ENCODE measurements at regions not wholly inside any gene's neighbourhood (a gene's known extent, or its start where the extent isn't known, plus 50 kb on each side); places are given as distances from the start of the nearest gene placed in this dataset.
A peak's percentile ranks its signal among the peaks of the same experiment; 100 is the strongest.

GRCh38 chr11:122509091-122509490 is 146.4 kb upstream of the UBASH3B start:
- H3K9ac ChIP-seq (ENCODE audit: low read length), result no peak overlapping the region
- no peak overlapping the region for H3K4ac ChIP-seq (ENCODE audit: low read depth, low read length)
- no peak overlapping the region for H4K12ac ChIP-seq (ENCODE audit: low read depth, low read length)
- no peaks in the 10 kb centered on the region for H3K79me2 ChIP-seq (ENCODE audit: control insufficient read depth, insufficient read depth, low read length, poor library complexity)
- no peaks in the 10 kb centered on the region for H3K79me1 ChIP-seq (ENCODE audit: low read length)
- H3K27ac ChIP-seq (ENCODE audit: low read depth, low read length), result no peak overlapping the region
- no peak overlapping the region for H3K4me3 ChIP-seq (ENCODE audit: low read depth, low read length)
- H2BK120ac ChIP-seq (ENCODE audit: insufficient read depth, low read length, poor library complexity), result no peak overlapping the region
- H3K4me2 ChIP-seq (ENCODE audit: low read length), result no peak overlapping the region
- no CpG with 5 or more reads among the region's 4 CpGs for WGBS (ENCODE audit: extremely low coverage, insufficient coverage, insufficient read length)
- no peak overlapping the region for H3K14ac ChIP-seq (ENCODE audit: low read length)
- no peak overlapping the region for H4K91ac ChIP-seq (ENCODE audit: low read depth, low read length)
- no peak overlapping the region for H3K18ac ChIP-seq (ENCODE audit: low read length)
- no peaks in the 10 kb centered on the region for H3K36me3 ChIP-seq (ENCODE audit: control insufficient read depth in 1 of 2, insufficient read depth in 2 of 2, low read length in 2 of 2)
- DNase-seq, result no peak
- no peaks in the 10 kb centered on the region for H3K9me3 ChIP-seq (ENCODE audit: insufficient read depth, low read depth, low read length)
- no peak overlapping the region for H2AK5ac ChIP-seq (ENCODE audit: low read length)
- H3K27me3 ChIP-seq (ENCODE audit: insufficient read depth, low read length), result no peaks in the 10 kb centered on the region
- no peak overlapping the region for H2AFZ ChIP-seq (ENCODE audit: insufficient read depth, low read length, poor library complexity)
- no peak overlapping the region for H2BK12ac ChIP-seq (ENCODE audit: low read length)
- H4K8ac ChIP-seq (ENCODE audit: low read depth, low read length), result no peak overlapping the region
- H3K4me1 ChIP-seq (ENCODE audit: control insufficient read depth in 1 of 2, insufficient read depth in 2 of 2, low read length in 2 of 2), result no peaks in the 10 kb centered on the region
- H3K23ac ChIP-seq (ENCODE audit: low read length), result no peak overlapping the region
- H2BK5ac ChIP-seq (ENCODE audit: low read depth, low read length, poor library complexity), result no peak overlapping the region

GRCh38 chr11:122505304-122506006 is 150.1 kb upstream of the UBASH3B start:
- no peak overlapping the region for H4K8ac ChIP-seq (ENCODE audit: low read depth, low read length)
- no peak overlapping the region for H3K27ac ChIP-seq (ENCODE audit: low read depth, low read length)
- H2BK120ac ChIP-seq (ENCODE audit: insufficient read depth, low read length, poor library complexity), result no peak overlapping the region
- no peak overlapping the region for H3K4me2 ChIP-seq (ENCODE audit: low read length)
- no peak overlapping the region for H2AFZ ChIP-seq (ENCODE audit: insufficient read depth, low read length, poor library complexity)
- H2AK5ac ChIP-seq (ENCODE audit: low read length), result no peak overlapping the region
- H2BK12ac ChIP-seq (ENCODE audit: low read length), result no peak overlapping the region
- no peak overlapping the region for H3K23ac ChIP-seq (ENCODE audit: low read length)
- H4K12ac ChIP-seq (ENCODE audit: low read depth, low read length), result no peak overlapping the region
- no peak overlapping the region for H3K4ac ChIP-seq (ENCODE audit: low read depth, low read length)
- H4K91ac ChIP-seq (ENCODE audit: low read depth, low read length), result no peak overlapping the region
- H3K9ac ChIP-seq (ENCODE audit: low read length), result no peak overlapping the region
- no peaks in the 10 kb centered on the region for H3K4me1 ChIP-seq (ENCODE audit: control insufficient read depth in 1 of 2, insufficient read depth in 2 of 2, low read length in 2 of 2)
- no peaks in the 10 kb centered on the region for H3K9me3 ChIP-seq (ENCODE audit: insufficient read depth, low read depth, low read length)
- H3K79me1 ChIP-seq (ENCODE audit: low read length), result no peaks in the 10 kb centered on the region
- H3K14ac ChIP-seq (ENCODE audit: low read length), result no peak overlapping the region
- H3K79me2 ChIP-seq (ENCODE audit: control insufficient read depth, insufficient read depth, low read length, poor library complexity), result no peaks in the 10 kb centered on the region
- H2BK5ac ChIP-seq (ENCODE audit: low read depth, low read length, poor library complexity), result no peak overlapping the region
- DNase-seq, result peak; percentile 83 to 88
- H3K18ac ChIP-seq (ENCODE audit: low read length), result no peak overlapping the region
- no peaks in the 10 kb centered on the region for H3K36me3 ChIP-seq (ENCODE audit: control insufficient read depth in 1 of 2, insufficient read depth in 2 of 2, low read length in 2 of 2)
- no CpG with 5 or more reads among the region's 8 CpGs for WGBS (ENCODE audit: extremely low coverage, insufficient coverage, insufficient read length)
- H3K4me3 ChIP-seq (ENCODE audit: low read depth, low read length), result no peak overlapping the region
- no peaks in the 10 kb centered on the region for H3K27me3 ChIP-seq (ENCODE audit: insufficient read depth, low read length)

GRCh38 chr11:122494221-122494620 is 161.3 kb upstream of the UBASH3B start:
- Histone ChIP-seq H3K36me3 (ENCODE audit: control insufficient read depth in 1 of 2, insufficient read depth in 2 of 2, low read length in 2 of 2) (no peaks in the 10 kb centered on the region), H2AFZ (ENCODE audit: insufficient read depth, low read length, poor library complexity) (no peak overlapping the region), H2BK120ac (ENCODE audit: insufficient read depth, low read length, poor library complexity) (no peak overlapping the region), H3K4me3 (ENCODE audit: low read depth, low read length) (no peak overlapping the region), H3K79me2 (ENCODE audit: control insufficient read depth, insufficient read depth, low read length, poor library complexity) (no peaks in the 10 kb centered on the region), H2AK5ac (ENCODE audit: low read length) (no peak overlapping the region), H3K23ac (ENCODE audit: low read length) (no peak overlapping the region), H3K9ac (ENCODE audit: low read length) (no peak overlapping the region), H2BK5ac (ENCODE audit: low read depth, low read length, poor library complexity) (no peak overlapping the region), H3K4ac (ENCODE audit: low read depth, low read length) (no peak overlapping the region), H3K27me3 (ENCODE audit: insufficient read depth, low read length) (no peaks in the 10 kb centered on the region), H4K8ac (ENCODE audit: low read depth, low read length) (no peak overlapping the region), H4K12ac (ENCODE audit: low read depth, low read length) (no peak overlapping the region), H3K27ac (ENCODE audit: low read depth, low read length) (no peak overlapping the region), H3K18ac (ENCODE audit: low read length) (no peak overlapping the region), H3K79me1 (ENCODE audit: low read length) (no peaks in the 10 kb centered on the region), H3K4me2 (ENCODE audit: low read length) (no peak overlapping the region), H4K91ac (ENCODE audit: low read depth, low read length) (no peak overlapping the region), H2BK12ac (ENCODE audit: low read length) (no peak overlapping the region), H3K4me1 (ENCODE audit: control insufficient read depth in 1 of 2, insufficient read depth in 2 of 2, low read length in 2 of 2) (no peaks in the 10 kb centered on the region), H3K14ac (ENCODE audit: low read length) (no peak overlapping the region), H3K9me3 (ENCODE audit: insufficient read depth, low read depth, low read length) (no peaks in the 10 kb centered on the region)
- WGBS (ENCODE audit: extremely low coverage, insufficient coverage, insufficient read length), result no CpG with 5 or more reads among the region's 2 CpGs
- no peak for DNase-seq

- Histone ChIP-seq H3K79me2 (ENCODE audit: control insufficient read depth, insufficient read depth, low read length, poor library complexity) (no peaks in the 10 kb centered on the region), H3K14ac (ENCODE audit: low read length) (no peak overlapping the region), H3K36me3 (ENCODE audit: control insufficient read depth in 1 of 2, insufficient read depth in 2 of 2, low read length in 2 of 2) (no peaks in the 10 kb centered on the region), H4K12ac (ENCODE audit: low read depth, low read length) (no peak overlapping the region), H3K27me3 (ENCODE audit: insufficient read depth, low read length) (no peaks in the 10 kb centered on the region), H2BK5ac (ENCODE audit: low read depth, low read length, poor library complexity) (no peak overlapping the region), H2BK12ac (ENCODE audit: low read length) (no peak overlapping the region), H3K23ac (ENCODE audit: low read length) (no peak overlapping the region), H2AK5ac (ENCODE audit: low read length) (no peak overlapping the region), H3K18ac (ENCODE audit: low read length) (no peak overlapping the region), H3K4me1 (ENCODE audit: control insufficient read depth in 1 of 2, insufficient read depth in 2 of 2, low read length in 2 of 2) (no peaks in the 10 kb centered on the region), H3K4me2 (ENCODE audit: low read length) (no peak overlapping the region), H3K4me3 (ENCODE audit: low read depth, low read length) (no peak overlapping the region), H3K9me3 (ENCODE audit: insufficient read depth, low read depth, low read length) (no peaks in the 10 kb centered on the region), H3K27ac (ENCODE audit: low read depth, low read length) (no peak overlapping the region), H2AFZ (ENCODE audit: insufficient read depth, low read length, poor library complexity) (no peak overlapping the region), H3K4ac (ENCODE audit: low read depth, low read length) (no peak overlapping the region), H4K91ac (ENCODE audit: low read depth, low read length) (no peak overlapping the region), H2BK120ac (ENCODE audit: insufficient read depth, low read length, poor library complexity) (no peak overlapping the region), H4K8ac (ENCODE audit: low read depth, low read length) (no peak overlapping the region), H3K9ac (ENCODE audit: low read length) (no peak overlapping the region), H3K79me1 (ENCODE audit: low read length) (no peaks in the 10 kb centered on the region)
- no peak for DNase-seq
- WGBS (ENCODE audit: extremely low coverage, insufficient coverage, insufficient read length), result no CpG with 5 or more reads among the region's 3 CpGs
Observed at GRCh38 chr11:122491509-122491908, 164.0 kb upstream of the UBASH3B start.
